HG03469 (cell line): ENCODE measurements at regions not wholly inside any gene's neighbourhood (a gene's known extent, or its start where the extent isn't known, plus 50 kb on each side); places are given as distances from the start of the nearest gene placed in this dataset.
"Not testable (repeated sequence)": the region's sequence is repeated elsewhere in the genome, so short reads cannot be mapped to it uniquely, and the experiment has no call there.

Experiments
- ATAC-seq: cut with Tn5 transposase; IDR thresholded peaks from one replicate; pipeline ENCODE4 v1.9.1; 2021; ENCODE audit warnings: mild to moderate bottlenecking, moderate library complexity, moderate number of reproducible peaks; ENCODE audit not compliant: unreplicated experiment

GRCh38 chr4:11698846-11699590 lies 270.3 kb upstream of the HS3ST1 start:
- ATAC-seq, result no peak

GRCh38 chr4:11698033-11698432 lies 269.3 kb upstream of the HS3ST1 start:
- ATAC-seq, result no peak

- no peak for ATAC-seq
These were observed 265.0 kb upstream of the HS3ST1 start for GRCh38 chr4:11693693-11694092.

GRCh38 chr4:11691236-11691635 lies 262.5 kb upstream of the HS3ST1 start:
- ATAC-seq, result no peak

- no peak for ATAC-seq
These were observed 259.0 kb upstream of the HS3ST1 start for GRCh38 chr4:11687727-11688126.

GRCh38 chr4:11685481-11685880 lies 256.8 kb upstream of the HS3ST1 start:
- ATAC-seq, result no peak

- ATAC-seq, result no peak
These were observed 246.5 kb upstream of the HS3ST1 start for GRCh38 chr4:11675051-11675800.

- ATAC-seq, result no peak
These were observed 241.6 kb upstream of the HS3ST1 start for GRCh38 chr4:11670304-11670703.

GRCh38 chr4:11669156-11669555 lies 240.5 kb upstream of the HS3ST1 start:
- ATAC-seq, result no peak

- no peak for ATAC-seq
These were observed 234.4 kb upstream of the HS3ST1 start for GRCh38 chr4:11663114-11663513.

GRCh38 chr4:11650801-11651596 lies 222.3 kb upstream of the HS3ST1 start:
- no peak for ATAC-seq

- ATAC-seq, result no peak
These were observed 218.7 kb upstream of the HS3ST1 start for GRCh38 chr4:11647433-11647832.

GRCh38 chr4:11643081-11643480 lies 214.4 kb upstream of the HS3ST1 start:
- not testable (repeated sequence) for ATAC-seq

GRCh38 chr4:11640584-11640983 lies 211.9 kb upstream of the HS3ST1 start:
- no peak for ATAC-seq

- no peak for ATAC-seq
These were observed 207.9 kb upstream of the HS3ST1 start for GRCh38 chr4:11636551-11636950.

GRCh38 chr4:11636031-11636430 lies 207.3 kb upstream of the HS3ST1 start:
- ATAC-seq, result no peak

- no peak for ATAC-seq
These were observed 206.6 kb upstream of the HS3ST1 start for GRCh38 chr4:11635342-11635741.

GRCh38 chr4:11634283-11634682 lies 205.6 kb upstream of the HS3ST1 start:
- ATAC-seq, result no peak

GRCh38 chr4:11633430-11633829 lies 204.7 kb upstream of the HS3ST1 start:
- ATAC-seq, result no peak

- no peak for ATAC-seq
These were observed 203.8 kb upstream of the HS3ST1 start for GRCh38 chr4:11632483-11632882.

- ATAC-seq, result no peak
These were observed 203.3 kb upstream of the HS3ST1 start for GRCh38 chr4:11632025-11632424.

- no peak for ATAC-seq
These were observed 202.7 kb upstream of the HS3ST1 start for GRCh38 chr4:11631416-11631815.
